CD14-positive monocyte (primary cell): ENCODE measurements at regions not wholly inside any gene's neighbourhood (a gene's known extent, or its start where the extent isn't known, plus 50 kb on each side); places are given as distances from the start of the nearest gene placed in this dataset.

Source experiments
- DNase-seq, 3 donors: peaks; one replicate each; pipeline ENCODE4 v3.0.0-alpha.2; 2011 to 2022
- H2AFZ ChIP-seq: 2 replicates; pipeline ENCODE4 v1.6.0; 2012; ENCODE audit warnings: mild to moderate bottlenecking, low read depth, low read length, inconsistent platforms; ENCODE audit not compliant: insufficient read depth, poor library complexity, severe bottlenecking
- H3K27ac ChIP-seq, 2 donors: 1 replicate in 1 of 2; 2 replicates in 1 of 2; pipeline ENCODE4 v1.5.1; 2012 to 2013; ENCODE audit warnings: low read length in 2 of 2, control low read depth in 1 of 2, inconsistent platforms in 1 of 2, low read depth in 1 of 2, mild to moderate bottlenecking in 1 of 2
- H3K27me3 ChIP-seq, 2 donors: one replicate each; pipeline versions ENCODE4 v1.6.0 to v1.6.1; 2011 to 2013; ENCODE audit warnings: low read length in 2 of 2; ENCODE audit not compliant: control insufficient read depth in 2 of 2, insufficient read depth in 2 of 2
- H3K36me3 ChIP-seq, 2 donors: replicated peaks in 1 of 2; 1 replicate in 1 of 2; 2 replicates in 1 of 2; pipeline versions ENCODE4 v1.5.1 to v1.6.1; 2012 to 2013; ENCODE audit warnings: low read length in 2 of 2, control low read depth in 1 of 2, inconsistent platforms in 1 of 2, mild to moderate bottlenecking in 1 of 2; ENCODE audit not compliant: insufficient read depth in 2 of 2, control insufficient read depth in 1 of 2
- H3K4me1 ChIP-seq, 2 donors: 1 replicate in 1 of 2; 2 replicates in 1 of 2; pipeline versions ENCODE4 v1.5.1 to v1.6.1; 2012 to 2013; ENCODE audit warnings: low read length in 2 of 2, control low read depth in 1 of 2, inconsistent platforms in 1 of 2, mild to moderate bottlenecking in 1 of 2, moderate library complexity in 1 of 2; ENCODE audit not compliant: insufficient read depth in 2 of 2, control insufficient read depth in 1 of 2
- H3K4me2 ChIP-seq: replicated peaks from 2 replicates; pipeline ENCODE3; 2012; ENCODE audit warnings: low read length, moderate library complexity, mild to moderate bottlenecking; ENCODE audit not compliant: poor library complexity, severe bottlenecking; ENCODE audit errors: extremely low read depth
- H3K4me3 ChIP-seq, 3 experiments: fragments of 200-600 bp in 1 of 3; sonication (generic) in 1 of 3; replicated peaks in 1 of 3; 1 replicate in 2 of 3; 2 replicates in 1 of 3; pipeline ENCODE4 v1.5.1; 2011 to 2013; ENCODE audit warnings: low read length in 3 of 3, mild to moderate bottlenecking in 3 of 3, control low read depth in 2 of 3, low read depth in 2 of 3, inconsistent platforms in 1 of 3, moderate library complexity in 1 of 3
- H3K79me2 ChIP-seq: 2 replicates; pipeline ENCODE4 v1.6.0; 2012; ENCODE audit warnings: mild to moderate bottlenecking, control low read depth, inconsistent platforms, low read length, moderate library complexity; ENCODE audit not compliant: insufficient read depth
- H3K9ac ChIP-seq: 2 replicates; pipeline ENCODE4 v1.6.0; 2017; ENCODE audit warnings: low read length, mild to moderate bottlenecking; ENCODE audit not compliant: insufficient read depth, poor library complexity, severe bottlenecking
- H3K9me3 ChIP-seq, 2 donors: replicated peaks in 1 of 2; 1 replicate in 1 of 2; 2 replicates in 1 of 2; pipeline versions ENCODE4 v1.5.1 to v1.6.1; 2012 to 2013; ENCODE audit warnings: low read length in 2 of 2, control low read depth in 1 of 2; ENCODE audit not compliant: control insufficient read depth in 1 of 2, insufficient read depth in 1 of 2
- H4K20me1 ChIP-seq: 2 replicates; pipeline ENCODE4 v1.6.0; 2012; ENCODE audit warnings: mild to moderate bottlenecking, low read length, control low read depth, moderate library complexity; ENCODE audit not compliant: insufficient read depth
- H3K27ac Mint-ChIP-seq, 7 donors: one replicate each; pipeline ENCODE4 v1.8.0; 2020; ENCODE audit warnings: mild to moderate bottlenecking in 7 of 7, mixed read lengths in 7 of 7, moderate library complexity in 6 of 7, inconsistent platforms in 2 of 7
- H3K27me3 Mint-ChIP-seq, 3 donors: one replicate each; pipeline ENCODE4 v1.8.0; 2021 to 2022; ENCODE audit warnings: low read depth in 3 of 3, mild to moderate bottlenecking in 3 of 3, mixed read lengths in 3 of 3, moderate library complexity in 3 of 3, inconsistent platforms in 1 of 3
- H3K36me3 Mint-ChIP-seq, 2 donors: one replicate each; pipeline ENCODE4 v1.8.0; 2020; ENCODE audit warnings: mixed read lengths in 2 of 2, inconsistent platforms in 1 of 2, mild to moderate bottlenecking in 1 of 2
- H3K4me1 Mint-ChIP-seq: one replicate; pipeline ENCODE4 v1.8.0; 2020; ENCODE audit warnings: mild to moderate bottlenecking, mixed read lengths
- H3K4me3 Mint-ChIP-seq, 2 donors: one replicate each; pipeline ENCODE4 v1.8.0; 2020; ENCODE audit warnings: mild to moderate bottlenecking in 2 of 2, mixed read lengths in 2 of 2, moderate library complexity in 1 of 2
- H3K9me3 Mint-ChIP-seq, 7 donors: one replicate each; pipeline ENCODE4 v1.8.0; 2020 to 2022; ENCODE audit warnings: mixed read lengths in 7 of 7, mild to moderate bottlenecking in 6 of 7, moderate library complexity in 6 of 7, inconsistent platforms in 2 of 7
- WGBS: methylation state at CpG from one replicate; pipeline ENCODE4 v1.1.5; 2013; ENCODE audit warnings: missing lambda C conversion rate; ENCODE audit not compliant: insufficient coverage; 5-methylcytosine and 5-hydroxymethylcytosine counted together
- intact Hi-C, 2 donors: fragments of 100-400 bp; cut with micrococcal nuclease; formaldehyde crosslinking; loops; one replicate each; pipeline versions ENCODE4 v1.15.0 to v1.15.1; 2023
- TF ChIP-seq, protein P1 (sequence below): fragments of 200-600 bp; IDR thresholded peaks from one replicate; pipeline ENCODE4 v1.8.0; 2022; ENCODE audit warnings: antibody characterized with exemption, mild to moderate bottlenecking

- H3K4me3 ChIP-seq, result no peak overlapping the region
- Mint-ChIP-seq H3K36me3 (peaks cover 0 to 2% of the 10 kb centered on the region in 2 donors), H3K4me1 (peaks cover 31% of the 10 kb centered on the region), H3K4me3 (no peak overlapping the region), H3K9me3 (no peaks in the 10 kb centered on the region), H3K27ac (no peak overlapping the region), H3K27me3 (peaks cover 5 to 12% (median 8%) of the 10 kb centered on the region in 3 donors)
- H3K27me3 ChIP-seq, result no peaks in the 10 kb centered on the region
- TF ChIP-seq, protein P1, sequence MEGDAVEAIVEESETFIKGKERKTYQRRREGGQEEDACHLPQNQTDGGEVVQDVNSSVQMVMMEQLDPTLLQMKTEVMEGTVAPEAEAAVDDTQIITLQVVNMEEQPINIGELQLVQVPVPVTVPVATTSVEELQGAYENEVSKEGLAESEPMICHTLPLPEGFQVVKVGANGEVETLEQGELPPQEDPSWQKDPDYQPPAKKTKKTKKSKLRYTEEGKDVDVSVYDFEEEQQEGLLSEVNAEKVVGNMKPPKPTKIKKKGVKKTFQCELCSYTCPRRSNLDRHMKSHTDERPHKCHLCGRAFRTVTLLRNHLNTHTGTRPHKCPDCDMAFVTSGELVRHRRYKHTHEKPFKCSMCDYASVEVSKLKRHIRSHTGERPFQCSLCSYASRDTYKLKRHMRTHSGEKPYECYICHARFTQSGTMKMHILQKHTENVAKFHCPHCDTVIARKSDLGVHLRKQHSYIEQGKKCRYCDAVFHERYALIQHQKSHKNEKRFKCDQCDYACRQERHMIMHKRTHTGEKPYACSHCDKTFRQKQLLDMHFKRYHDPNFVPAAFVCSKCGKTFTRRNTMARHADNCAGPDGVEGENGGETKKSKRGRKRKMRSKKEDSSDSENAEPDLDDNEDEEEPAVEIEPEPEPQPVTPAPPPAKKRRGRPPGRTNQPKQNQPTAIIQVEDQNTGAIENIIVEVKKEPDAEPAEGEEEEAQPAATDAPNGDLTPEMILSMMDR, result no peak
- WGBS, result 96% methylated on average over 3 of the region's 6 CpGs
- DNase-seq, result no peak
- H3K79me2 ChIP-seq, result no peaks in the 10 kb centered on the region
- H3K4me2 ChIP-seq, result no peak overlapping the region
- no peaks in the 10 kb centered on the region for H3K36me3 ChIP-seq
- H3K9me3 ChIP-seq, result no peaks in the 10 kb centered on the region
- intact Hi-C loops, result no loop called here
- no peak overlapping the region for H2AFZ ChIP-seq
- H3K27ac ChIP-seq, result no peak overlapping the region
- H3K9ac ChIP-seq, result no peak overlapping the region
- H4K20me1 ChIP-seq, result no peaks in the 10 kb centered on the region
- no peaks in the 10 kb centered on the region for H3K4me1 ChIP-seq
Measured at GRCh38 chr2:12178289-12179080, 432.1 kb downstream of the LPIN1 start.

- peaks cover 29% of the 10 kb centered on the region for H3K4me1 Mint-ChIP-seq
- no peaks in the 10 kb centered on the region for H3K9me3 ChIP-seq
- H3K79me2 ChIP-seq, result no peaks in the 10 kb centered on the region
- no peaks in the 10 kb centered on the region for H3K27me3 ChIP-seq
- no peak overlapping the region for H3K27ac Mint-ChIP-seq
- H3K9me3 Mint-ChIP-seq, result no peaks in the 10 kb centered on the region
- H3K4me1 ChIP-seq, result no peaks in the 10 kb centered on the region
- TF ChIP-seq, protein P1, result no peak
- peaks cover 0 to 2% of the 10 kb centered on the region in 2 donors for H3K36me3 Mint-ChIP-seq
- intact Hi-C loops, result no loop called here
- no peak overlapping the region for H2AFZ ChIP-seq
- H3K4me3 ChIP-seq, result no peak overlapping the region
- H3K36me3 ChIP-seq, result no peaks in the 10 kb centered on the region
- H3K27ac ChIP-seq, result no peak overlapping the region
- WGBS, result no CpG with 5 or more reads among the region's 2 CpGs
- no peak overlapping the region for H3K4me2 ChIP-seq
- no peak for DNase-seq
- no peaks in the 10 kb centered on the region for H4K20me1 ChIP-seq
- H3K9ac ChIP-seq, result no peak overlapping the region
- peaks cover 7 to 13% (median 8%) of the 10 kb centered on the region in 3 donors for H3K27me3 Mint-ChIP-seq
- H3K4me3 Mint-ChIP-seq, result no peak overlapping the region
Measured at GRCh38 chr2:12180031-12180430, 433.6 kb downstream of the LPIN1 start.
